Loucy (cell line): ENCODE measurements at regions not wholly inside any gene's neighbourhood (a gene's known extent, or its start where the extent isn't known, plus 50 kb on each side); places are given as distances from the start of the nearest gene placed in this dataset.

Source experiments
- EZH2phosphoT487 ChIP-seq: fragments of 200-600 bp; IDR thresholded peaks from 2 replicates; pipeline ENCODE4 v1.6.1; 2018; ENCODE audit warnings: antibody characterized with exemption, mild to moderate bottlenecking, moderate library complexity, borderline replicate concordance
- TF ChIP-seq, protein P1 (sequence below): fragments of 200-600 bp; sonication (generic); conservative IDR thresholded peaks from 2 replicates; pipeline ENCODE4 v1.5.1; 2014; ENCODE audit warnings: mild to moderate bottlenecking, antibody characterized with exemption, low read length

DNA sequence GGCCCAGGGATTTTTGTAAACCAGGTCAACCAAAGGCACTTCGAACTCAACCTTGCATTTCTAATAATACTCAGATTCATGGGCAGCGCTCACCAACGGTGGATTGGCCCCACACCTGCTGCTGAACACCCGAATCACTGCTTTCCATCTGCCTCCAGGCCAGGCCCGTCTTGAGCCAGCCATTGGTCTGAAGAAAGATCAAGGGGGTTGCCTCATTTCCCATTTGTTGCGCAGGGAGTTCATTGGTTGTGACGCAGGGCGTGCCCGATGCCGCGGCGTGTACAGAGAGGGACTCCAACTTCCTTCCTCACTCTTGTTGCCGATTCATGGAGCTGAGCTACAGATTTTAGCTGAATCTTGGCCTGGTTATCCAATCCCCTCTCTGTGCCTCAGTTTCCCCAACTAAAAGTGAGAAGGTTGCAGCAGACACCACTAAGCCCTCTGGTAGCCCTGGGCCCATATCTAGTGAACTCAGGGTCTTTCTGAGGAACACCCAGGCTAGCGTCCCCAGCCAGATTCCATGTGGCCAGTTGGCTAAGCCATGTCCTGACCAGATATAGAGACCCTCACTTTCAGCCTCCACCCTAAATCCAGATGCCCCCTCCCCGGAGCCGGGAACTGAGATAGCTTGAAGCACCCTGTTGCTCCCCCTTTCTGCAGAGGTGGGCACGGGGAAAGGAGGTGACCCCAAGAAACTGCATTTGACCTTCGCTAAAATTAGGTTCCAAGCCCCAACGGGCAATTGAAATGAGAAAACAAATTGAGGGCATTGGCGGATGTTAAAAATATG lies 60.9 kb upstream of the HPCAL1 start:
- TF ChIP-seq, protein P1, sequence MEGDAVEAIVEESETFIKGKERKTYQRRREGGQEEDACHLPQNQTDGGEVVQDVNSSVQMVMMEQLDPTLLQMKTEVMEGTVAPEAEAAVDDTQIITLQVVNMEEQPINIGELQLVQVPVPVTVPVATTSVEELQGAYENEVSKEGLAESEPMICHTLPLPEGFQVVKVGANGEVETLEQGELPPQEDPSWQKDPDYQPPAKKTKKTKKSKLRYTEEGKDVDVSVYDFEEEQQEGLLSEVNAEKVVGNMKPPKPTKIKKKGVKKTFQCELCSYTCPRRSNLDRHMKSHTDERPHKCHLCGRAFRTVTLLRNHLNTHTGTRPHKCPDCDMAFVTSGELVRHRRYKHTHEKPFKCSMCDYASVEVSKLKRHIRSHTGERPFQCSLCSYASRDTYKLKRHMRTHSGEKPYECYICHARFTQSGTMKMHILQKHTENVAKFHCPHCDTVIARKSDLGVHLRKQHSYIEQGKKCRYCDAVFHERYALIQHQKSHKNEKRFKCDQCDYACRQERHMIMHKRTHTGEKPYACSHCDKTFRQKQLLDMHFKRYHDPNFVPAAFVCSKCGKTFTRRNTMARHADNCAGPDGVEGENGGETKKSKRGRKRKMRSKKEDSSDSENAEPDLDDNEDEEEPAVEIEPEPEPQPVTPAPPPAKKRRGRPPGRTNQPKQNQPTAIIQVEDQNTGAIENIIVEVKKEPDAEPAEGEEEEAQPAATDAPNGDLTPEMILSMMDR = no peak
- no peak for TF ChIP-seq EZH2phosphoT487
